T follicular helper cell (primary cell): ENCODE measurements at regions not wholly inside any gene's neighbourhood (a gene's known extent, or its start where the extent isn't known, plus 50 kb on each side); places are given as distances from the start of the nearest gene placed in this dataset.
"Not testable (repeated sequence)": the region's sequence is repeated elsewhere in the genome, so short reads cannot be mapped to it uniquely, and the experiment has no call there.

Experiments used
- DNase-seq: peaks from one replicate; pipeline ENCODE4 v3.0.0-alpha.2; 2020; ENCODE audit warnings: low read depth

DNA sequence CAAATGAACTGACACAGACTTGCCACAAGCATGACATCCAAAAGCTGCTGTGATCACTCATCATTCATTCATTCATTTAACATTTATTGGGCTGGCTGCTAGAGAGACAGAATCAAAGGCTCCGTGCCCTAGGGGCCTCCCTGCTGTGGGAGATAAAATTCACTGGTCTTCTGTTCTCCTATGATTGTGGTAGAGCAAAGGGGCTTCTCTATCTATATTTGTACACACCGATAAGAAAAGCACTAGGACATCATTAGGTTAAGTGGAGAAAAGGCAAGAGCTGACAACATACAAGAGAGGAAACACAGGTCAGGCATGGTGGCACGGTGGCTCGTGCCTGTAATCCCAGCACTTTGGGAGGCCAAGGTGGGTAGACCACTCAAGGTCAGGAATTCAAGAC lies 847.0 kb downstream of the TYW1 start:
- DNase-seq: no peak

- no peak for DNase-seq
Measured at GRCh38 chr7:67847092-67847787, 850.6 kb downstream of the TYW1 start.

GRCh38 chr7:67854221-67855178 lies 857.9 kb downstream of the TYW1 start:
- no peak for DNase-seq

- DNase-seq: no peak
Measured at GRCh38 chr7:67855322-67855721, 858.7 kb downstream of the TYW1 start.

DNA sequence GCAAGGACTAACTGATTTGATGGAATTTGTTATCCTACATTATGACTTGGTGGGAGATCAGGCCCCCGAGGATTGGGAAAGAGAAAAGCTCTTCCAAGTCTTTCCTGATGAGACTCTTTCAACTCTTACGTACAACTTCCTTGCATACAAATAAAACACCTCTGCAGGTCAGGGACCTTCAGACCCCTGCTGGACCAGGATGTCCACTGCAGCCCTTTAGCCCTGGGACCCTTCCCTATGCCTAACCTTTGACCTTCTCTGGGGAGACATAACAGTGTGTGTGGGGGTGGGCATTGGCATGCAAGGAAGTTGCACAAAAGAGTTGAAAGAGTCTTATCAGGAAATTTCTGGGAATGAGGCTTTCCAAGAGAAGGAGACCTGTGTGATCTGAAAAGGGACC lies 859.4 kb downstream of the TYW1 start:
- no peak for DNase-seq

- no peak for DNase-seq
Measured at GRCh38 chr7:67857698-67858097, 861.1 kb downstream of the TYW1 start.

- DNase-seq: no peak
Measured at GRCh38 chr7:67858931-67859330, 862.3 kb downstream of the TYW1 start.

GRCh38 chr7:67863911-67864310 lies 867.3 kb downstream of the TYW1 start:
- no peak for DNase-seq

DNA sequence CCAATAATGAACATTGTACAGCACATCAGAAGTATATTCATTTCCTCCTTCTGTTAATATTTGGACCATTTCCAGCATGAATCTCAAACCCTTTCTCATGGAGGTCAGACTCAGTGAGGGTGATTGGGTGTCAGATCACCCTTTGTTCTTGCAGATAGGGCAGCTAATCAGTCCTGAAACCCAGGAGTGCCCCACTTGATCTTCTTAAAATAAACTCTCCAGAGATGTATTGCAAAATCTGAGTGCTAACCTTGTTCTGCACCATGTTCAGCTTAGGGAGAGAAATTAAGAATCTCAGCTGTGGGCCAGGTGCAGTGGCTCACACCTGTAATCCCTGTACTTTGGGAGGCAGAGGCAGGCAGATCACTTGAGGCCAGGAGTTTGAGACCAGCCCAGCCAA lies 869.4 kb downstream of the TYW1 start:
- no peak for DNase-seq

GRCh38 chr7:67866812-67867211 lies 870.2 kb downstream of the TYW1 start:
- no peak for DNase-seq

DNA sequence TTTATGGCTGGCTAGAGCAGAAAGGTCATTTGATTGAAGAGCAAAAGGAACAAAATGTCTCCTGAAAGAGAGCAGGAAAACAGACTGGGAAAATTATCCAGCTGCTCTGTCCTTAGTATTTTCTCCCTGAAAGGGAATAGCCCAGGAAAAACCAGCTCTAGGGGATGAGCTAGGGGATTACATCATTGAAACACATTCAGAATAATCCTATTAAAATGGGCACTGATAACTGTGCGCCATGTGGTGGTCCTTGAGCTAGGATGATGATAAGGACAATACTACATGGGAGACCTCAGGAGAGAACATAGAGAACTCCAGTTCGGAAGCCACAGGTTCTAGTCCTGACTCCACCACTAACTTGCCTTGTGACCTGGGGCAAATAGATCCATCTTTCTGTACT lies 873.8 kb downstream of the TYW1 start:
- DNase-seq: no peak

- no peak for DNase-seq
Measured at GRCh38 chr7:67875558-67875957, 878.9 kb downstream of the TYW1 start.

DNA sequence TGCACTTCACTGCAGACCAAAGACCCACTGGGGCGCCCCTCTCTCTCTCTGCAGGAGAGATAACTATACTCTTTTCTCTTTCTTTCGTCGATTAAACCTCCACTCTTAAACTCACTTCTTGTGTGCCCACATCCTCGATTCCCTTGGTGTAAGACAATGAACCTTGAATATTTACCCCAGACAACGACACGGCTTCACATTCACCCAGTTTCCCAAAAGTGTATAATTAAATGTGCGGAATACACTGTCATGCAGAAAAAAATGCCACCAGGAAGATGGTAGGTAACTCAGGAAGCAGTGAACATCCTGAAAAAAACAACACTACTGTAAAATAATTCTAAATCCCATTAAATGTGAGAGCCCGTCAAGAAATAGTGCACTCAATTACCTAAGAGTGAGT lies 882.2 kb downstream of the TYW1 start:
- no peak for DNase-seq

DNA sequence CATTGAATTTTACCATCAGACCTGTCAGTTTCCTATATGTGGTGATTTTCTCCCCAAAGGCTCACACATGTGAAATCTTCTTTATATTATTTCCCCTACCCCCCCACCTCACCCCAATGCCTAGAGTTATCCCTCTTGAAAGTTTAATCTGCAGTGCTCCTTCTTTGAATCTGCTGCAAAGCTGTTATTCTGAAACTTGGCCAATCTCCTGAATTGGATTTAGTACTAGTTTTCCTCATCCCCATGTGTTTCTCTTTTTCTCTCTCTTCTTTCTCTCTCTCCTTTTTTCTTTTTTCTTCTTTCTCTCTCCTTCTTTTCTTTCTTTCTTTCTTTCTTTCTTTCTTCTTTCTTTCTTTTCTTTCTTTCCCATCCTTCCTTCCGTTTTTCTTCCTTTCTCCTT lies 886.2 kb downstream of the TYW1 start:
- DNase-seq: no peak

- DNase-seq: no peak
Measured at GRCh38 chr7:67890316-67890715, 893.7 kb downstream of the TYW1 start.

GRCh38 chr7:67894746-67895145 lies 898.1 kb downstream of the TYW1 start:
- DNase-seq: no peak

- no peak for DNase-seq
Measured at GRCh38 chr7:67896721-67897120, 900.1 kb downstream of the TYW1 start.

GRCh38 chr7:67900456-67900855 lies 903.8 kb downstream of the TYW1 start:
- no peak for DNase-seq

DNA sequence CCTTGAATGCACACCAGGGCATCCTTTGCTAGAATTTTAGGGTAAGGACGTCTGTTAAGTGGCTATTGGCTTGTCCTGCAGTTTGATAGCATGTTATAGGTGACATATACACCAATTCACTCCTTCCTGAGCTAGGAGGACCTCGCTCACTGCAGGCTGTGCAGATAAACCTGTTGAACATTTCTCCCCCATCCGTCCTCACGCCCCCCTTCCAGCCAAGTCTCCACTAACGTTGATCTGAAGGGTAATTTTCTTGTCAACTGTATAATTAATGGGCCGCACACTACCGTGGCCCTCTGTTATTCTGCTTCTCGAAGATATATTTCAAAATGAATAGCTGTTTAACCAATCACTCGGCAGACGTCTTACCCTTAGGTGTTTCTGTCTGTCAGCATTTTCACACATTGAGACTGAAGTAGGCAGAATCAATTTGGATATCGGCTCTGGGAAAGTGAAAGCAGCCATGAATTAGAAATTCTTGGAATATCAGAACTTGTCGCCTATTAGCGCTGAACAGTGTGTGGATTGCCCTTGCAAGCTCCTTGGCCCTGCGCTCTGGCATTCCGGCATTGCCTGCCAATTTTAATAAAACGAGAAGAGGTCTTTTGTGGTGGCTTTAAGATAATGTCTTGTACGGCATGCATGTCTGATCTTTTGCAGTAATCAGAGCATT lies 905.3 kb downstream of the TYW1 start:
- DNase-seq: no peak

DNA sequence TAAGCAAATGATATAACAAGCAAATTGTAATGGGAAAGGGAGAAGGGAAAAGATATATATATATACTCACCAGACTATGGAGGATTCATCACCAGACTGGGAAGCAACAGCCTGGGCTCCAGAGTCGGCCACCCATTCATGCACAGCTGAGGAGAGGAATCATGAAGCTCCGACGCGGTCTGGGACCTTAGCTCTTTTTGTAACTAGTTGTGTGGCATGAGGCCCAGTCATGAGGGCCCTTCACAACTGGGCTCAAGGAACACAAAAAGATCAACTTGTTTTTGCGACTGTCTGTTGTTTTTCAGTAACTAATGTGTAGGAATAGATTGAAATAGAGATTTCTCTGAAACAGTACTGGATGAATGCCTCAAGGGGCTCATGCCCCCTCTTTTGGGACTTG lies 911.2 kb downstream of the TYW1 start:
- no peak for DNase-seq

- DNase-seq: no peak
Measured at GRCh38 chr7:67912437-67912836, 915.8 kb downstream of the TYW1 start.

DNA sequence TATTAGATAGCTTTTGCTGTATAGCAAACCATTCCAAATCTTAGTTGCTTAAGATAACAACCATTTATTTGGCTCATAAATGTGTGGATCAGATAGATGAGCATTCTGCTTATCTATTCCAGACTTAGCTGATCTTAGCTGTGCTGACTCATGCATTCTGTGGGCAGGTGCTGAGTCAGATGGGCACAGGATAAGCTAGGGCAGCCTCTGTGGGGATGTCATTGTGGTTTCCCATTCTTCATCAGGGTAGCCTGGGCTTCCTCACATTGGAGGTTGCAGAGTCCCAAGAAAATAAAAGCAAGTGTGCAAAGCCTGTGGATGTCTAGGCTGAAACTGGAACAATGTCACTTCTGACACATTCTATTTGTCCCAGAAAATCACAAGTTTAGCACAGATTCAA lies 917.0 kb downstream of the TYW1 start:
- no peak for DNase-seq

DNA sequence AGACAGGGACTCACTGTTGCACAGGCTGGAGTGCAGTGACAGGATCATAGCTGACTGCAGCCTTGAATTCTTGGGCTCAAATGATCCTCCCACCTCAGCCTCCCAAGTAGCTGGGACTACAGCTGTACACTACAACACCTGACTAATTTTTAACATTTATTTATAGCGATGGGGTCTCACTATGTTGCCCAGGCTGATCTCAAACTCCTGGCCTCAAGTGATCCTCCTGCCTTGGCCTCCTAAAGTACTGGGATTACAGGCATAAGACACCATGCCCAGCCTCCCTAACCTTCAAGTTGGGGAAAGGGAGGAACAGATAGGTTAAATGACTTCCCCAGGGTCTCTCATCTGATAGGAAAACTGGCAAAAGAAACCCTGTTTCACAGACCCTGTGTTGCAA lies 919.5 kb downstream of the TYW1 start:
- not testable (repeated sequence) for DNase-seq
